ENCODE measurements at regions not wholly inside any gene's neighbourhood (a gene's known extent, or its start where the extent isn't known, plus 50 kb on each side); places are given as distances from the start of the nearest gene placed in this dataset.

GRCh38 chr1:70546726-70547125 is 135.7 kb downstream of the CTH start:
- TF ChIP-seq POLR2A (IDR thresholded peaks at IDR 0.05): no peak
- TF ChIP-seq CTCF (IDR thresholded peaks at IDR 0.05): no peak
